SK-N-SH treated with all-trans-retinoic acid at 6 μM for 48 hours (cell line): ENCODE measurements at regions not wholly inside any gene's neighbourhood (a gene's known extent, or its start where the extent isn't known, plus 50 kb on each side); places are given as distances from the start of the nearest gene placed in this dataset.
"Not testable (repeated sequence)": the region's sequence is repeated elsewhere in the genome, so short reads cannot be mapped to it uniquely, and the experiment has no call there.

ENCODE experiments used
- ATAC-seq: fragments of 200-7000 bp; cut with Tn5 transposase; 3 replicates; pipeline ENCODE4 v1.9.1; 2020; ENCODE audit warnings: mild to moderate bottlenecking, moderate library complexity
- ARNTL ChIP-seq: fragments of 450-650 bp; formaldehyde crosslinking; IDR thresholded peaks from 2 replicates; pipeline ENCODE4 v1.5.0; 2020; ENCODE audit warnings: low read depth, mild to moderate bottlenecking, moderate library complexity, borderline replicate concordance
- CSDC2 ChIP-seq: fragments of 250-450 bp; sonication (Bioruptor Pico); IDR thresholded peaks from 2 replicates; pipeline ENCODE4 v1.5.0; 2020; ENCODE audit warnings: mild to moderate bottlenecking, moderate library complexity
- GLIS3 ChIP-seq: fragments of 250-450 bp; sonication (Bioruptor Pico); IDR thresholded peaks from 2 replicates; pipeline ENCODE4 v1.5.0; 2020; ENCODE audit warnings: mild to moderate bottlenecking, moderate library complexity
- ISL1 ChIP-seq: fragments of 250-450 bp; sonication (Bioruptor Pico); IDR thresholded peaks from 2 replicates; pipeline ENCODE4 v2.1.2; 2022; ENCODE audit warnings: mild to moderate bottlenecking, moderate library complexity
- OSR1 ChIP-seq: fragments of 250-450 bp; sonication (Bioruptor Pico); IDR thresholded peaks from 2 replicates; pipeline ENCODE4 v1.8.0; 2022; ENCODE audit warnings: moderate library complexity, mild to moderate bottlenecking, inconsistent platforms
- RARB ChIP-seq: fragments of 250-450 bp; sonication (Bioruptor Pico); IDR thresholded peaks from 2 replicates; pipeline ENCODE4 v1.8.0; 2021; ENCODE audit warnings: mild to moderate bottlenecking, moderate library complexity
- SNAI2 ChIP-seq: fragments of 250-450 bp; sonication (Bioruptor Pico); IDR thresholded peaks from 2 replicates; pipeline ENCODE4 v1.5.0; 2020; ENCODE audit warnings: mild to moderate bottlenecking, moderate library complexity
- TCF4 ChIP-seq: fragments of 250-450 bp; sonication (Bioruptor Pico); IDR thresholded peaks from 2 replicates; pipeline ENCODE4 v1.8.0; 2021; ENCODE audit warnings: mild to moderate bottlenecking, moderate library complexity, borderline replicate concordance
- TOX ChIP-seq: fragments of 250-450 bp; sonication (Bioruptor Pico); IDR thresholded peaks from 2 replicates; pipeline ENCODE4 v1.8.0; 2021; ENCODE audit warnings: mild to moderate bottlenecking, moderate library complexity, borderline replicate concordance
- ZC3H10 ChIP-seq: fragments of 250-450 bp; sonication (Bioruptor Pico); IDR thresholded peaks from 2 replicates; pipeline ENCODE4 v1.5.1; 2021; ENCODE audit warnings: mild to moderate bottlenecking, moderate library complexity
- ZFP3 ChIP-seq: fragments of 250-450 bp; sonication (Bioruptor Pico); IDR thresholded peaks from 2 replicates; pipeline ENCODE4 v1.5.0; 2020; ENCODE audit warnings: mild to moderate bottlenecking, moderate library complexity
- ZFP30 ChIP-seq: fragments of 450-650 bp; formaldehyde crosslinking; IDR thresholded peaks from 2 replicates; pipeline ENCODE4 v1.5.0; 2022; ENCODE audit warnings: mild to moderate bottlenecking, moderate library complexity
- ZNF70 ChIP-seq: fragments of 450-650 bp; formaldehyde crosslinking; IDR thresholded peaks from 2 replicates; pipeline ENCODE4 v1.5.0; 2020; ENCODE audit warnings: mild to moderate bottlenecking, moderate library complexity
- ZNF8 ChIP-seq: fragments of 450-650 bp; formaldehyde crosslinking; IDR thresholded peaks from 2 replicates; pipeline ENCODE4 v1.5.0; 2020; ENCODE audit warnings: mild to moderate bottlenecking, moderate library complexity
- TF ChIP-seq, protein P1 (sequence below): fragments of 250-450 bp; sonication (Bioruptor Pico); IDR thresholded peaks from 2 replicates; pipeline ENCODE4 v1.5.1; 2021; ENCODE audit warnings: mild to moderate bottlenecking, moderate library complexity
- TF ChIP-seq, protein P2 (sequence below): fragments of 250-450 bp; sonication (Bioruptor Pico); IDR thresholded peaks from 2 replicates; pipeline ENCODE4 v1.8.0; 2021; ENCODE audit warnings: low read depth, mild to moderate bottlenecking, moderate library complexity, borderline replicate concordance
- TF ChIP-seq, protein P3 (sequence below): fragments of 250-450 bp; sonication (Bioruptor Pico); IDR thresholded peaks from 2 replicates; pipeline ENCODE4 v1.5.1; 2020; ENCODE audit warnings: low read depth, mild to moderate bottlenecking, moderate library complexity
- TF ChIP-seq, protein P4 (sequence below): fragments of 250-450 bp; sonication (Bioruptor Pico); IDR thresholded peaks from 2 replicates; pipeline ENCODE4 v1.8.0; 2020; ENCODE audit warnings: mild to moderate bottlenecking, moderate library complexity, borderline replicate concordance
- TF ChIP-seq, protein P5 (sequence below): fragments of 250-450 bp; sonication (Bioruptor Pico); IDR thresholded peaks from 2 replicates; pipeline ENCODE4 v1.5.0; 2020; ENCODE audit warnings: mild to moderate bottlenecking, moderate library complexity

DNA sequence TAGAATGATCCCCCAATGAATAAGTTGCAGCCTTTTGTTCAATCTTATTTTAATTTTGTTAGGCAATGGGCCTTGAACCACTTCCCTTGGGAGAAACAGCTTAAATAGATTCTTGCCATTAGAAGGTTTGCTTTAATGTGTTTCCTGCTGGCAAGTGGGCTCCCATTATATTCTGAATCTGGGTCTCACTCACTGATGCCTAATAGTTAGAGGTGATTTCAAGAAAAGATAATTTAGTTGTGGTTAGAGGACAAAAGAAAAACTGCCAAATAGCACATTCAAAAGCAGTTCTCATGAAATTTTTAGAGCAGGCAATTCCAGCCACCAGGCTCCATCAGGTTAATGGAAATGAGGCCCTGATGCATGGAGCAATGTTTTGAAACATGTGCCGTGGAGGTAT is 362.6 kb upstream of the CHORDC1 start:
- ATAC-seq, result no peak
- TF ChIP-seq ARNTL (no peak), ZC3H10 (CRISPR knock-in tag) (no peak), ZNF70 (CRISPR knock-in tag) (no peak), SNAI2 (CRISPR knock-in tag) (no peak), TOX (no peak), ISL1 (CRISPR knock-in tag) (no peak)
- TF ChIP-seq, protein P1, sequence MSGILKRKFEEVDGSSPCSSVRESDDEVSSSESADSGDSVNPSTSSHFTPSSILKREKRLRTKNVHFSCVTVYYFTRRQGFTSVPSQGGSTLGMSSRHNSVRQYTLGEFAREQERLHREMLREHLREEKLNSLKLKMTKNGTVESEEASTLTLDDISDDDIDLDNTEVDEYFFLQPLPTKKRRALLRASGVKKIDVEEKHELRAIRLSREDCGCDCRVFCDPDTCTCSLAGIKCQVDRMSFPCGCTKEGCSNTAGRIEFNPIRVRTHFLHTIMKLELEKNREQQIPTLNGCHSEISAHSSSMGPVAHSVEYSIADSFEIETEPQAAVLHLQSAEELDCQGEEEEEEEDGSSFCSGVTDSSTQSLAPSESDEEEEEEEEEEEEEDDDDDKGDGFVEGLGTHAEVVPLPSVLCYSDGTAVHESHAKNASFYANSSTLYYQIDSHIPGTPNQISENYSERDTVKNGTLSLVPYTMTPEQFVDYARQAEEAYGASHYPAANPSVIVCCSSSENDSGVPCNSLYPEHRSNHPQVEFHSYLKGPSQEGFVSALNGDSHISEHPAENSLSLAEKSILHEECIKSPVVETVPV, result no peak
- TF ChIP-seq, protein P2, sequence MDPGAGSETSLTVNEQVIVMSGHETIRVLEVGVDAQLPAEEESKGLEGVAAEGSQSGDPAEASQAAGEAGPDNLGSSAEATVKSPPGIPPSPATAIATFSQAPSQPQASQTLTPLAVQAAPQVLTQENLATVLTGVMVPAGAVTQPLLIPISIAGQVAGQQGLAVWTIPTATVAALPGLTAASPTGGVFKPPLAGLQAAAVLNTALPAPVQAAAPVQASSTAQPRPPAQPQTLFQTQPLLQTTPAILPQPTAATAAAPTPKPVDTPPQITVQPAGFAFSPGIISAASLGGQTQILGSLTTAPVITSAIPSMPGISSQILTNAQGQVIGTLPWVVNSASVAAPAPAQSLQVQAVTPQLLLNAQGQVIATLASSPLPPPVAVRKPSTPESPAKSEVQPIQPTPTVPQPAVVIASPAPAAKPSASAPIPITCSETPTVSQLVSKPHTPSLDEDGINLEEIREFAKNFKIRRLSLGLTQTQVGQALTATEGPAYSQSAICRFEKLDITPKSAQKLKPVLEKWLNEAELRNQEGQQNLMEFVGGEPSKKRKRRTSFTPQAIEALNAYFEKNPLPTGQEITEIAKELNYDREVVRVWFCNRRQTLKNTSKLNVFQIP (CRISPR knock-in tag), result no peak

DNA sequence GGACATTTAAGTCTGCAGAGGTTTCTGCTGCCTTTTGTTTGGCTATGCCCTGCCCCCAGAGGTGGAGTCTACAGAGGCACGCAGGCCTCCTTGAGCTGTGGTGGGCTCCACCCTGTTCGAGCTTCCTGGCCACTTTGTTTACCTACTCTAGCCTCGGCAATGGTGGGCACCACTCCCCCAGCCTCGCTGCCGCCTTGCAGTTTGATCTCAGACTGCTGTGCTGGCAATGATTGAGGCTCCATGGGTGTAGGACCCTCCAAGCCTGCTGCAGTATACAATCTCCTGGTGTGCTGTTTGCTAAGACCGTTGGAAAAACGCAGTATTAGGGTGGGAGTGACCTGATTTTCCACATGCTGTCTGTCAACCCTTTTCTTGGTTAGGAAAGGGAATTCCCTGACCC is 360.1 kb upstream of the CHORDC1 start:
- ATAC-seq, result not testable (repeated sequence)

DNA sequence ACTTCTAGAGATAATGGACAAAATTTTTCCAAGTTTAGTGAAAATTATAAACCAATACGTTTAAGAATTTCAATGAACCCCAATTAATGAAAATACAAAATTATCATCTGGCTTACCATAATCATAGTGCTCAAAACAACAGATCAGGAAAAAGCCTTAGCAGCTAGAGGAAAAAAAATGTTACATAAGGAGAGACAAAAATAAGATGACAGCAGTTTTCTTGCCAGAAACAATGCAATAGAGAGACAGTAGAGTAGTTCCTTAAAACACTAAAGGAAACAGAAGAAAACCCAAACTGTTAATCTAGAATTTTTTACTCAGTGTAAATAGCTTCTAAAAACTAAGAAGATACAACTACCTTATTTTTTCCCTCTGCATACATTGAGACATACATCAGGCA is 341.7 kb upstream of the CHORDC1 start:
- TF ChIP-seq ZNF70 (CRISPR knock-in tag), result no peak
- no peak for TF ChIP-seq ZNF8
- TF ChIP-seq, protein P3, sequence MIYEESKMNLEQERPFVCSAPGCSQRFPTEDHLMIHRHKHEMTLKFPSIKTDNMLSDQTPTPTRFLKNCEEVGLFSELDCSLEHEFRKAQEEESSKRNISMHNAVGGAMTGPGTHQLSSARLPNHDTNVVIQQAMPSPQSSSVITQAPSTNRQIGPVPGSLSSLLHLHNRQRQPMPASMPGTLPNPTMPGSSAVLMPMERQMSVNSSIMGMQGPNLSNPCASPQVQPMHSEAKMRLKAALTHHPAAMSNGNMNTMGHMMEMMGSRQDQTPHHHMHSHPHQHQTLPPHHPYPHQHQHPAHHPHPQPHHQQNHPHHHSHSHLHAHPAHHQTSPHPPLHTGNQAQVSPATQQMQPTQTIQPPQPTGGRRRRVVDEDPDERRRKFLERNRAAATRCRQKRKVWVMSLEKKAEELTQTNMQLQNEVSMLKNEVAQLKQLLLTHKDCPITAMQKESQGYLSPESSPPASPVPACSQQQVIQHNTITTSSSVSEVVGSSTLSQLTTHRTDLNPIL (CRISPR knock-in tag), result no peak
- TF ChIP-seq, protein P2 (CRISPR knock-in tag), result no peak
- TF ChIP-seq ZFP30 (CRISPR knock-in tag), result no peak
- TF ChIP-seq, protein P4, sequence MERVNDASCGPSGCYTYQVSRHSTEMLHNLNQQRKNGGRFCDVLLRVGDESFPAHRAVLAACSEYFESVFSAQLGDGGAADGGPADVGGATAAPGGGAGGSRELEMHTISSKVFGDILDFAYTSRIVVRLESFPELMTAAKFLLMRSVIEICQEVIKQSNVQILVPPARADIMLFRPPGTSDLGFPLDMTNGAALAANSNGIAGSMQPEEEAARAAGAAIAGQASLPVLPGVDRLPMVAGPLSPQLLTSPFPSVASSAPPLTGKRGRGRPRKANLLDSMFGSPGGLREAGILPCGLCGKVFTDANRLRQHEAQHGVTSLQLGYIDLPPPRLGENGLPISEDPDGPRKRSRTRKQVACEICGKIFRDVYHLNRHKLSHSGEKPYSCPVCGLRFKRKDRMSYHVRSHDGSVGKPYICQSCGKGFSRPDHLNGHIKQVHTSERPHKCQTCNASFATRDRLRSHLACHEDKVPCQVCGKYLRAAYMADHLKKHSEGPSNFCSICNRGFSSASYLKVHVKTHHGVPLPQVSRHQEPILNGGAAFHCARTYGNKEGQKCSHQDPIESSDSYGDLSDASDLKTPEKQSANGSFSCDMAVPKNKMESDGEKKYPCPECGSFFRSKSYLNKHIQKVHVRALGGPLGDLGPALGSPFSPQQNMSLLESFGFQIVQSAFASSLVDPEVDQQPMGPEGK, result no peak
- TF ChIP-seq TCF4 (CRISPR knock-in tag), result no peak
- no peak for TF ChIP-seq ZC3H10 (CRISPR knock-in tag)
- TF ChIP-seq, protein P5, sequence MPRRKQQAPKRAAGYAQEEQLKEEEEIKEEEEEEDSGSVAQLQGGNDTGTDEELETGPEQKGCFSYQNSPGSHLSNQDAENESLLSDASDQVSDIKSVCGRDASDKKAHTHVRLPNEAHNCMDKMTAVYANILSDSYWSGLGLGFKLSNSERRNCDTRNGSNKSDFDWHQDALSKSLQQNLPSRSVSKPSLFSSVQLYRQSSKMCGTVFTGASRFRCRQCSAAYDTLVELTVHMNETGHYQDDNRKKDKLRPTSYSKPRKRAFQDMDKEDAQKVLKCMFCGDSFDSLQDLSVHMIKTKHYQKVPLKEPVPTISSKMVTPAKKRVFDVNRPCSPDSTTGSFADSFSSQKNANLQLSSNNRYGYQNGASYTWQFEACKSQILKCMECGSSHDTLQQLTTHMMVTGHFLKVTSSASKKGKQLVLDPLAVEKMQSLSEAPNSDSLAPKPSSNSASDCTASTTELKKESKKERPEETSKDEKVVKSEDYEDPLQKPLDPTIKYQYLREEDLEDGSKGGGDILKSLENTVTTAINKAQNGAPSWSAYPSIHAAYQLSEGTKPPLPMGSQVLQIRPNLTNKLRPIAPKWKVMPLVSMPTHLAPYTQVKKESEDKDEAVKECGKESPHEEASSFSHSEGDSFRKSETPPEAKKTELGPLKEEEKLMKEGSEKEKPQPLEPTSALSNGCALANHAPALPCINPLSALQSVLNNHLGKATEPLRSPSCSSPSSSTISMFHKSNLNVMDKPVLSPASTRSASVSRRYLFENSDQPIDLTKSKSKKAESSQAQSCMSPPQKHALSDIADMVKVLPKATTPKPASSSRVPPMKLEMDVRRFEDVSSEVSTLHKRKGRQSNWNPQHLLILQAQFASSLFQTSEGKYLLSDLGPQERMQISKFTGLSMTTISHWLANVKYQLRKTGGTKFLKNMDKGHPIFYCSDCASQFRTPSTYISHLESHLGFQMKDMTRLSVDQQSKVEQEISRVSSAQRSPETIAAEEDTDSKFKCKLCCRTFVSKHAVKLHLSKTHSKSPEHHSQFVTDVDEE, result no peak
- TF ChIP-seq ISL1 (CRISPR knock-in tag), result no peak
- no peak for TF ChIP-seq GLIS3
- TF ChIP-seq RARB (CRISPR knock-in tag), result no peak
- no peak for TF ChIP-seq OSR1
- TF ChIP-seq ZFP3, result no peak
- no peak for TF ChIP-seq CSDC2 (CRISPR knock-in tag)
- ATAC-seq, result no peak
